MM.1S (cell line): ENCODE measurements at regions not wholly inside any gene's neighbourhood (a gene's known extent, or its start where the extent isn't known, plus 50 kb on each side); places are given as distances from the start of the nearest gene placed in this dataset.

ENCODE experiments used
- DNase-seq: peaks from one replicate; pipeline ENCODE4 v3.0.0-alpha.2; 2015
- H2AFZ ChIP-seq: fragments of 300-600 bp; sonication (generic); 2 replicates; pipeline ENCODE4 v1.6.0; 2016; ENCODE audit warnings: antibody characterized with exemption, low read length
- H3F3A ChIP-seq: fragments of 300-600 bp; sonication (generic); 2 replicates; pipeline ENCODE4 v1.6.1; 2016; ENCODE audit warnings: mild to moderate bottlenecking, antibody characterized with exemption, low read length, moderate library complexity, mixed read lengths; ENCODE audit not compliant: insufficient read depth
- H3K27ac ChIP-seq: fragments of 300-600 bp; sonication (generic); 2 replicates; pipeline ENCODE4 v1.5.1; 2016; ENCODE audit warnings: mild to moderate bottlenecking, low read length
- H3K27me3 ChIP-seq: fragments of 300-600 bp; sonication (generic); replicated peaks from 2 replicates; pipeline ENCODE4 v1.6.0; 2016; ENCODE audit warnings: low read length; ENCODE audit not compliant: insufficient read depth
- H3K36me3 ChIP-seq: fragments of 300-600 bp; sonication (generic); replicated peaks from 2 replicates; pipeline ENCODE4 v1.6.1; 2016; ENCODE audit warnings: mild to moderate bottlenecking, low read length, mixed read lengths; ENCODE audit not compliant: insufficient read depth
- H3K4me1 ChIP-seq: fragments of 300-600 bp; sonication (generic); 2 replicates; pipeline ENCODE4 v1.6.1; 2016; ENCODE audit warnings: low read length, mixed read lengths
- H3K4me2 ChIP-seq: fragments of 300-600 bp; sonication (generic); 2 replicates; pipeline ENCODE4 v1.6.0; 2016; ENCODE audit warnings: low read depth, low read length
- H3K4me3 ChIP-seq: fragments of 300-600 bp; sonication (generic); 2 replicates; pipeline ENCODE4 v1.5.1; 2016; ENCODE audit warnings: low read length, mixed read lengths
- H3K79me2 ChIP-seq: fragments of 300-600 bp; sonication (generic); 2 replicates; pipeline ENCODE4 v1.6.1; 2016; ENCODE audit warnings: mixed run types, low read length, mixed read lengths
- H3K9ac ChIP-seq: fragments of 300-600 bp; sonication (generic); 2 replicates; pipeline ENCODE4 v1.6.1; 2016; ENCODE audit warnings: low read length, mixed read lengths
- H3K9me2 ChIP-seq: fragments of 300-600 bp; sonication (generic); replicated peaks from 2 replicates; pipeline ENCODE4 v1.6.1; 2016; ENCODE audit warnings: mild to moderate bottlenecking, low read length, mixed read lengths; ENCODE audit not compliant: insufficient read depth
- H3K9me3 ChIP-seq: fragments of 300-600 bp; sonication (generic); replicated peaks from 2 replicates; pipeline ENCODE4 v1.6.1; 2016; ENCODE audit warnings: mild to moderate bottlenecking, low read length, mixed read lengths; ENCODE audit not compliant: insufficient read depth
- H4K20me1 ChIP-seq: fragments of 300-600 bp; sonication (generic); 2 replicates; pipeline ENCODE4 v1.6.1; 2016; ENCODE audit warnings: mild to moderate bottlenecking, low read length, moderate library complexity, mixed read lengths; ENCODE audit not compliant: insufficient read depth
- EZH2 ChIP-seq: fragments of 300-600 bp; sonication (generic); optimal IDR thresholded peaks from 2 replicates; pipeline ENCODE3; 2017; ENCODE audit warnings: low read depth, mild to moderate bottlenecking, antibody characterized with exemption, low read length, mixed read lengths
- EZH2phosphoT487 ChIP-seq: fragments of 300-600 bp; sonication (generic); IDR thresholded peaks from 2 replicates; pipeline ENCODE4 v1.6.1; 2018; ENCODE audit warnings: antibody characterized with exemption, low read length
- TF ChIP-seq, protein P1 (sequence below): fragments of 300-600 bp; sonication (generic); IDR thresholded peaks from 2 replicates; pipeline ENCODE4 v1.5.1; 2016; ENCODE audit warnings: antibody characterized with exemption, low read length, mixed read lengths

DNA sequence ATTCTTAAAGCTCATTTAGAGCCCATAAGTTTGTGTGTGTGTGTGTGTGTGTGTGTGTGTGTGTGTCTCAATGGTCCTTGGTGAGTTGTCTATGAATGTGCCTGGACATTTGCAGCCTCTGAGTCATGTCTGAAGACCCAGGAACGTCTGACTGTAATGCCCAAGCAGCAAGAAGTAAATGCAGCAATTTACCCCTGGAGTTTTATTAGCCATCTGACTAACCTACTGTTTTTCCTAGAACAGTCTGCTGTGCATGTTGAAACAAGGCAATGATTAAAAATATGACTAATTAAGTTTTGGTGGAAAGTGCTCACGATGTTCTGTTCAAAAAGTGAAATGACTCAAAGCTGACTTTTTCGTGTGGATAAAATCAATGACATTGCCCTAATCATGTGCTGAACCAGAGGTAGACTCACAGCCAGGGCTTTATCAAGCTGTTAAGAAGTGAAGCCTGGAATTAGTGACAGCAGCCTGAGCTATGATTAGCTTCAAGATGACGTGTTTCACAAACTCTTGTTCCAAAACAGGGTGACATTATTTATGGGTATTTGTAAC lies 201.6 kb downstream of the CPE start:
- Histone ChIP-seq H3K4me3 (no peak overlapping the region), H3K4me2 (no peak overlapping the region)

DNA sequence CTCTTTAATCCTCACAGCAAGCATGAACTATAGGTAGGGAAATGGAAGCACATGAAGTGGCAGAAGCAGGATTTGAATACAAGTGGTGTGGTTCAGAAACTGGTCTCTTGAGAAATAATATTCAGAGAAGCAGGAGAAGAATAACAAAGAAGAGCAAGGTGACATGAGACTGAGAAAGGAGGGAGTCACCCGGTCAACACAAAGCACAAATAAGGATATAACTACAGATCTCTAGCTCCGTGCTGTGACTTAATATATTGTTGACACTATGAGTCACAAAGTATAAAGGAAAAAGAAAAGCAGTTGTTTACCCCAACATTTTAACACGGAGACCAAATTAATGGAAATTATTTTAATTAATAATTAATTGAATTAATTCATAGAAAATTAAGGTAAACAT lies 204.5 kb downstream of the CPE start:
- Histone ChIP-seq H3K9me2 (no peaks in the 10 kb centered on the region), H3K4me1 (no peaks in the 10 kb centered on the region), H3F3A (no peaks in the 10 kb centered on the region), H3K27me3 (no peaks in the 10 kb centered on the region), H3K9ac (no peak overlapping the region), H3K9me3 (no peaks in the 10 kb centered on the region), H3K27ac (no peak overlapping the region), H4K20me1 (no peaks in the 10 kb centered on the region), H3K4me3 (no peak overlapping the region), H3K79me2 (no peaks in the 10 kb centered on the region), H3K4me2 (no peak overlapping the region), H3K36me3 (no peaks in the 10 kb centered on the region), H2AFZ (no peak overlapping the region)
- no peak for TF ChIP-seq EZH2phosphoT487
- no peak for TF ChIP-seq EZH2
- TF ChIP-seq, protein P1, sequence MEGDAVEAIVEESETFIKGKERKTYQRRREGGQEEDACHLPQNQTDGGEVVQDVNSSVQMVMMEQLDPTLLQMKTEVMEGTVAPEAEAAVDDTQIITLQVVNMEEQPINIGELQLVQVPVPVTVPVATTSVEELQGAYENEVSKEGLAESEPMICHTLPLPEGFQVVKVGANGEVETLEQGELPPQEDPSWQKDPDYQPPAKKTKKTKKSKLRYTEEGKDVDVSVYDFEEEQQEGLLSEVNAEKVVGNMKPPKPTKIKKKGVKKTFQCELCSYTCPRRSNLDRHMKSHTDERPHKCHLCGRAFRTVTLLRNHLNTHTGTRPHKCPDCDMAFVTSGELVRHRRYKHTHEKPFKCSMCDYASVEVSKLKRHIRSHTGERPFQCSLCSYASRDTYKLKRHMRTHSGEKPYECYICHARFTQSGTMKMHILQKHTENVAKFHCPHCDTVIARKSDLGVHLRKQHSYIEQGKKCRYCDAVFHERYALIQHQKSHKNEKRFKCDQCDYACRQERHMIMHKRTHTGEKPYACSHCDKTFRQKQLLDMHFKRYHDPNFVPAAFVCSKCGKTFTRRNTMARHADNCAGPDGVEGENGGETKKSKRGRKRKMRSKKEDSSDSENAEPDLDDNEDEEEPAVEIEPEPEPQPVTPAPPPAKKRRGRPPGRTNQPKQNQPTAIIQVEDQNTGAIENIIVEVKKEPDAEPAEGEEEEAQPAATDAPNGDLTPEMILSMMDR: no peak
- DNase-seq: no peak

More for the DNA sequence above, 201.6 kb downstream of the CPE start:
- H3K9me2 ChIP-seq: no peaks in the 10 kb centered on the region
- H3K27me3 ChIP-seq: no peaks in the 10 kb centered on the region
- H3K79me2 ChIP-seq: no peaks in the 10 kb centered on the region
- H4K20me1 ChIP-seq: no peaks in the 10 kb centered on the region
- H3K4me1 ChIP-seq: no peaks in the 10 kb centered on the region
- H3F3A ChIP-seq: no peaks in the 10 kb centered on the region
- TF ChIP-seq EZH2phosphoT487: no peak
- TF ChIP-seq, protein P1: no peak
- H3K27ac ChIP-seq: no peak overlapping the region
- H3K36me3 ChIP-seq: no peaks in the 10 kb centered on the region
- H3K9ac ChIP-seq: no peak overlapping the region
- DNase-seq: no peak
- H2AFZ ChIP-seq: no peak overlapping the region
- H3K9me3 ChIP-seq: no peaks in the 10 kb centered on the region

GRCh38 chr4:165584916-165585315 lies 206.1 kb downstream of the CPE start:
- Histone ChIP-seq H3K36me3 (no peaks in the 10 kb centered on the region), H3K27me3 (no peaks in the 10 kb centered on the region), H3K4me3 (no peak overlapping the region), H3K79me2 (no peaks in the 10 kb centered on the region), H3K4me1 (no peaks in the 10 kb centered on the region), H3F3A (no peaks in the 10 kb centered on the region), H3K27ac (no peak overlapping the region), H3K9ac (no peak overlapping the region), H3K9me3 (no peaks in the 10 kb centered on the region), H4K20me1 (no peaks in the 10 kb centered on the region), H2AFZ (no peak overlapping the region), H3K9me2 (no peaks in the 10 kb centered on the region), H3K4me2 (no peak overlapping the region)
- no peak for DNase-seq
- TF ChIP-seq EZH2phosphoT487: no peak
- no peak for TF ChIP-seq EZH2
- TF ChIP-seq, protein P1: no peak
